PC-9 (cell line): ENCODE measurements at regions not wholly inside any gene's neighbourhood (a gene's known extent, or its start where the extent isn't known, plus 50 kb on each side); places are given as distances from the start of the nearest gene placed in this dataset.

ENCODE experiments used
- EZH2 ChIP-seq: fragments of 200-600 bp; sonication (generic); IDR thresholded peaks from 2 replicates; pipeline ENCODE4 v1.8.0; 2017; ENCODE audit warnings: antibody characterized with exemption, low read depth
- TF ChIP-seq, protein P1 (sequence below): fragments of 200-600 bp; sonication (generic); conservative IDR thresholded peaks from 2 replicates; pipeline ENCODE4 v1.6.1; 2017; ENCODE audit warnings: mixed run types, antibody characterized with exemption, mild to moderate bottlenecking, moderate library complexity

- TF ChIP-seq, protein P1, sequence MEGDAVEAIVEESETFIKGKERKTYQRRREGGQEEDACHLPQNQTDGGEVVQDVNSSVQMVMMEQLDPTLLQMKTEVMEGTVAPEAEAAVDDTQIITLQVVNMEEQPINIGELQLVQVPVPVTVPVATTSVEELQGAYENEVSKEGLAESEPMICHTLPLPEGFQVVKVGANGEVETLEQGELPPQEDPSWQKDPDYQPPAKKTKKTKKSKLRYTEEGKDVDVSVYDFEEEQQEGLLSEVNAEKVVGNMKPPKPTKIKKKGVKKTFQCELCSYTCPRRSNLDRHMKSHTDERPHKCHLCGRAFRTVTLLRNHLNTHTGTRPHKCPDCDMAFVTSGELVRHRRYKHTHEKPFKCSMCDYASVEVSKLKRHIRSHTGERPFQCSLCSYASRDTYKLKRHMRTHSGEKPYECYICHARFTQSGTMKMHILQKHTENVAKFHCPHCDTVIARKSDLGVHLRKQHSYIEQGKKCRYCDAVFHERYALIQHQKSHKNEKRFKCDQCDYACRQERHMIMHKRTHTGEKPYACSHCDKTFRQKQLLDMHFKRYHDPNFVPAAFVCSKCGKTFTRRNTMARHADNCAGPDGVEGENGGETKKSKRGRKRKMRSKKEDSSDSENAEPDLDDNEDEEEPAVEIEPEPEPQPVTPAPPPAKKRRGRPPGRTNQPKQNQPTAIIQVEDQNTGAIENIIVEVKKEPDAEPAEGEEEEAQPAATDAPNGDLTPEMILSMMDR, result no peak
- no peak for TF ChIP-seq EZH2
These were observed 154.8 kb upstream of the GRIK3 start for GRCh38 chr1:37189111-37189510.
